Activated naive CD4-positive, alpha-beta T cell treated with anti-CD3 and anti-CD28 coated beads for 36 hours (primary cell): ENCODE measurements at regions not wholly inside any gene's neighbourhood (a gene's known extent, or its start where the extent isn't known, plus 50 kb on each side); places are given as distances from the start of the nearest gene placed in this dataset.

Experiments used
- CTCF ChIA-PET: fragments of 350-600 bp; sonication (Branson Sonifier 250); formaldehyde crosslinking; loops from one replicate; lab custom pipeline; 2021; ENCODE audit warnings: antibody characterized with exemption; lab: Charles Lee
- DNase-seq: peaks from one replicate; pipeline ENCODE4 v3.0.0-alpha.2; 2020
- H3K27ac Mint-ChIP-seq: one replicate; pipeline ENCODE4 v1.8.0; 2021; ENCODE audit warnings: mild to moderate bottlenecking, mixed read lengths
- H3K27me3 Mint-ChIP-seq: one replicate; pipeline ENCODE4 v1.8.0; 2021; ENCODE audit warnings: low read depth, mixed read lengths
- H3K36me3 Mint-ChIP-seq: one replicate; pipeline ENCODE4 v1.8.0; 2021; ENCODE audit warnings: low read depth, mixed read lengths
- H3K4me1 Mint-ChIP-seq: one replicate; pipeline ENCODE4 v1.8.0; 2021; ENCODE audit warnings: low read depth, mixed read lengths
- H3K4me3 Mint-ChIP-seq: one replicate; pipeline ENCODE4 v1.8.0; 2021; ENCODE audit warnings: mild to moderate bottlenecking, moderate library complexity, mixed read lengths
- H3K9me3 Mint-ChIP-seq: one replicate; pipeline ENCODE4 v1.8.0; 2021; ENCODE audit warnings: mixed read lengths
- intact Hi-C: fragments of 100-400 bp; cut with micrococcal nuclease; formaldehyde crosslinking; loops from one replicate; pipeline ENCODE4 v1.15.1; 2023

DNA sequence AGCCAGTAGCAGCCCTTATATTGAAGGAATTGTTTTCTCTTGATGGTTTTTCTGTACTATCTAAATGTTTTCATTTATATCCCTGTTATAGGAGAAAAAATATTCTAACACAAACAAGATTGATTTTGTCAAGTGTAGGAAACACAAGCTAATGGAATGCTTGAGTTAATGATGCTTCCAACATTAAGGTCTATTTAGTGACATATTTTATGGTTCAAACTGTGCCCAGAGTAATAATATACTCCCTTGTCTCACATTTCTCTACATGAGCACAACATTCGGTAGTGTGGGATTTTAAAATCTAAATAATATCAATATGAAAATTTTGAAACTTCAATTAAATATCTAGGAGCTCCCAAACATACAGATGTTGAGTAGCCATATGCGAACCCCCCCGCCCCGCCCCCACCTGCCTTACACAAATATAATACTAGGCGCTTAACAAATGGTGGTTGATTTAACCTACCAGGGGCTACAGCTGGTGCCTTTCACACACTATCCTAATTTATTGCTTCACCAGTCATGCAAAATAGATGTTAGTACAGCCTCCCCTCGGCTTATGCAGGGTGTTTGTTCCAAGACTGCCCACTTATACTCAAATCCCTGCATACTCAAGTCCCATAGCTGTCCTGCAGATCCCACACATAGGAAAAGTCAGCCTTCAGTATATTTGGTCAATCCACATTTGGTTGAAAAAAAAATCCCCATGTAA lies 124.1 kb upstream of the ACO1 start:
- Mint-ChIP-seq H3K4me3 (no peak overlapping the region), H3K27me3 (peaks cover 6% of the 10 kb centered on the region), H3K36me3 (no peaks in the 10 kb centered on the region), H3K4me1 (no peaks in the 10 kb centered on the region), H3K9me3 (peaks cover 2% of the 10 kb centered on the region), H3K27ac (no peak overlapping the region)
- no peak for DNase-seq
- CTCF ChIA-PET = no interaction called here
- intact Hi-C loops = no loop called here

DNA sequence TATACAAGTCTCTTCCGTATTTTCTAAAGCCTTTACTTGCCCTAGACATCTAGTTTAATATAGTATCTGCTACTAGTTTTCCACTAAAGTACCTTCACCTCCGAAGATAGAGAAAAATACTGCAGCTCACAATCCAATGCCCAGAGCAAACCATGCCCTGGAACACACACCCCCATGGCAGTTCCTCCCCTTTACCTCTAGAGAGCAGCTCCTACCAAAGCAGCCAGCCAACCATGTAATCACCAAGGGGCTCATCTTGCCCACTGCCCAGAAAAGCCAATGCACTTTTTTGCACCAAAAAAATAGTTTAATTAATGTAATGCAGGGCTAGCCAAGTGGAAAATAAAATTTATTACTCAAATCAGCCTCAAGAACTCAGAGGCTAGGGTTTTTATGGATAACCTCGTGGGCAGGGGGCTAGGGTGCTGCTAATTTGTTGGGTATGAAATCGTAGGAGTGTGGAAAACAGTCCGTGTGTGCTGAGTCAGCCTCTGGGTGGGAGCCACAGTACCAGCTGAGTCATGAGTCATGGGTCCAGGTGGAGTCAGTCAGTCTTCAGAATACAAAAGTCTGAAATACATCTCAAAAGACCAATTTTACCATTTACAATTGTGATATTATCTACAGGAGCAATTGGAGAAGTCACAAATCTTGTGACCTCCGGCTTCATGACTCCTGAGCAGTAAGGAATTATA lies 120.1 kb upstream of the ACO1 start:
- Mint-ChIP-seq H3K4me1 (no peaks in the 10 kb centered on the region), H3K9me3 (peaks cover 2% of the 10 kb centered on the region), H3K4me3 (no peak overlapping the region), H3K27me3 (peaks cover 8% of the 10 kb centered on the region), H3K36me3 (no peaks in the 10 kb centered on the region), H3K27ac (no peak overlapping the region)
- intact Hi-C loops = no loop called here
- no peak for DNase-seq
- CTCF ChIA-PET = no interaction called here

DNA sequence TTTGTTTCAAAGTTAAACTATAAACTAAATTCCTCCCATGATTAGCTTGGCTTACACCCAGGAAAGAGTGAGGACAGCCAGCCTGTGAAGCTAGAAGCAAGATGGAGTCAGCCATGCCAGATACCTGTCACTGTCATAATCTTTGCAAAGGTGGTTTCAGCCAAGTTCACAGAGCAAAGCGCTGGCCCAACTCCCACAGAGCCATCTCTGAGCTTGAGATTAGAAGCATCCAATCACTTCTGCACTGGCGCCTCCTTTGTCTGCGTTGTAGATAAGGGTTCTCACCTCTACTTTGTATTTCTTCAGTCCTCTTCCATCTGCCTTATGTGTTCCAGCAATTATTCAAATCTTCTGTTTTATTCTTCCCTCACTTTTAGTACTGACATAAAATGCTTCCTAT lies 119.4 kb upstream of the ACO1 start:
- no peak overlapping the region for H3K27ac Mint-ChIP-seq
- no peak overlapping the region for H3K4me3 Mint-ChIP-seq
- DNase-seq = no peak
- intact Hi-C loops = no loop called here
- CTCF ChIA-PET = no interaction called here
- no peaks in the 10 kb centered on the region for H3K4me1 Mint-ChIP-seq
- H3K27me3 Mint-ChIP-seq = peaks cover 8% of the 10 kb centered on the region
- no peaks in the 10 kb centered on the region for H3K36me3 Mint-ChIP-seq
- peaks cover 2% of the 10 kb centered on the region for H3K9me3 Mint-ChIP-seq

DNA sequence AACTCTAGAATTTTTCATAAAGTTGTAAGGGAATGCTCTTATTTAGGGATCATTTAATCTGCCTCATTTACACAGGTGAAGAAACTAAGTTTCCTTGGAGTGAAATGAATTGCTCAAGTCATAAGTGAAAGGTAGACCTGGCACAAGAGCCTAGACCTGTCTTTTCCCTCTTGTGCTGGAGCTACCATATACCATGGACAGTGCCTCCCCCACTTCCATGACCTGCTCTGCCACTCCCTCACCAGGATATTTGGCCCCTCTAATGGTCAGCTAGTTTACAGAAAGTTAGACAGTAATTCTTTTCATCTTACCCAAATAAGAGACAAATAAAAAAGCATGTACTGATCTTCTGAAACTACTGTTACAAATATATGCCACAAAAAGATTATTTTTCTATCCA lies 105.5 kb upstream of the ACO1 start:
- H3K36me3 Mint-ChIP-seq = no peaks in the 10 kb centered on the region
- H3K27me3 Mint-ChIP-seq = peaks cover 3% of the 10 kb centered on the region
- H3K4me1 Mint-ChIP-seq = no peaks in the 10 kb centered on the region
- no peaks in the 10 kb centered on the region for H3K9me3 Mint-ChIP-seq
- no peak overlapping the region for H3K4me3 Mint-ChIP-seq
- intact Hi-C loops = no loop called here
- CTCF ChIA-PET = interaction anchor here (0.7 kb wide), 1 partner anchor 27 kb away, joined by 3 read pairs; no protein-coding TSS in a partner anchor
- DNase-seq = no peak
- no peak overlapping the region for H3K27ac Mint-ChIP-seq

DNA sequence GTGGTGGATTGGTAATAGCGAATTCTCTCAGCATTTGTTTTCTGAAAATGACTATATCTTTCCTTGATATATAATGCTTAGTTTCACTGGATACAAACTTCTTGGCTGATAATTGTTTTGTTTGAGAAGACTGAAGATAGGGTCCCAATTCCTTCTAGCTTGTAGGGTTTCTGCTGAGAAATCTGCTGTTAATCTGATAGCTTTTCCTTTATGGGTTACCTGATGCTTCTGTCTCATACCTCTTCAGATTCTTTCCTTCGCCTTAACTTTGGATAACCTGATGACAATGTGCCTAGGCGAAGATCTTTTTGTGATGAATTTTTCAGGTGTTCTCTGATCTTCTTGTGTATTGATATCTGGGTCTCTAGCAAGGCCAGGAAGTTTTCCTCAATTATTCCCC lies 94.7 kb upstream of the ACO1 start:
- Mint-ChIP-seq H3K27ac (no peak overlapping the region), H3K27me3 (peaks cover 25% of the 10 kb centered on the region), H3K4me3 (no peak overlapping the region), H3K36me3 (no peaks in the 10 kb centered on the region), H3K4me1 (no peaks in the 10 kb centered on the region), H3K9me3 (no peaks in the 10 kb centered on the region)
- intact Hi-C loops = no loop called here
- CTCF ChIA-PET = no interaction called here
- no peak for DNase-seq

DNA sequence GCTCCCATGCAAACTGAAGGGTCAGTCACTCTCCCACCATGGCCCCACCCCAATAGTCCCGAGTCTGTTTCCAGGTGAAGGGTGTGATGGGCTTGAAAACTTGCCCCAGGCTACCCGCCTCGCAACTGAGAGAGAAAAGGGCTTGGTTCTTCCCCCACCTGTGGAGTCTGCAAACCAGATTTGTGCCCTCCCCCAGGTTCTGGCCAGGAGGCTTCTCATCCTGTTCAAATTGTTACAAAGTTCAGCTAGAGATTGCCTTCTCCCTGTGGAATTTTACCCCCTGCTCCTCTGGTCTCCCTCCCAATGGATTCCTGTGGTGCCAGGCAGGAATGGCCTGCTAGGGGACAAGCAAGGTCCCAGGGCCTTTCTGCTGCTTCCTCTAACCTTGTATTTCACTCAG lies 93.1 kb upstream of the ACO1 start:
- CTCF ChIA-PET = no interaction called here
- Mint-ChIP-seq H3K27me3 (peaks cover 25% of the 10 kb centered on the region), H3K4me1 (no peaks in the 10 kb centered on the region), H3K27ac (no peak overlapping the region), H3K9me3 (no peaks in the 10 kb centered on the region), H3K4me3 (no peak overlapping the region), H3K36me3 (no peaks in the 10 kb centered on the region)
- intact Hi-C loops = no loop called here
- DNase-seq = no peak

DNA sequence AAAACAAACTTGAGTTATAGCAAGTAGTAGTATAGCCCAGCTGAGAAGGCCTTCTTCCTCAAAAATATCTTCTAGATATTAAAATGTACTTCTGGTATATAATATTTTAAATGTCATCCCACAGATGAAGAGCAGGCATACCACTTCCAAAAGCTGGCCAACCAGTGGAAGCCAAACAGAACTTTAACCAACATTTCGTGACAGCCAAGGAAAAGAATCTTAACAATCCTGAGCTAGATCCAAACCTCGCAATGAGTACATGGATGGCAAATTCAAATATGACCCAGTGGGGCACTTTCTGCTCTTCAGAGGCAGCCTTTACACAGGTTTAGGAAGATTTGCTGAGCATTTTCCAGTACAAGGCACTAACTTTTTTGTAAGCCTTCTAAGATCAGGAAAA lies 91.8 kb upstream of the ACO1 start:
- Mint-ChIP-seq H3K27ac (no peak overlapping the region), H3K36me3 (no peaks in the 10 kb centered on the region), H3K4me1 (no peaks in the 10 kb centered on the region), H3K27me3 (peaks cover 30% of the 10 kb centered on the region), H3K9me3 (no peaks in the 10 kb centered on the region), H3K4me3 (no peak overlapping the region)
- CTCF ChIA-PET = no interaction called here
- intact Hi-C loops = no loop called here
- DNase-seq = no peak

DNA sequence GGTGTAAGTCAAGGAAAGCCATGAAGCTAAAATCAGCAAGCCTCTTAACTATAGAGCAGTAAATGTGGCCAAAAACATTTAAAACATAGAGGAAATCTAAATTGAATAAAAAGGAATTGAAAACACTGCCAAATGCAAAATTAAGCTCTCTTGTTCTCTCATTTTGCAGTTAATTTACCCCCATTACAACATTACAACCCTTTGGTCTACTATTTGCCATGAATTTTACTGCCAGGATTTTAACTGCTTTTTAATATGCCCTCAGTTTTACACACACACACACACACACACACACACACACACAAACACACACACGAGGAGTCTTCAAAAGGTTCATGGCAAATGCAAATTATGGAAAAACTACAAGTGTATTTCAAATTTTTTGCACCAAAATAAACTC lies 91.4 kb upstream of the ACO1 start:
- no peak overlapping the region for H3K4me3 Mint-ChIP-seq
- no peaks in the 10 kb centered on the region for H3K4me1 Mint-ChIP-seq
- H3K27me3 Mint-ChIP-seq = peaks cover 34% of the 10 kb centered on the region
- DNase-seq = no peak
- intact Hi-C loops = no loop called here
- no peak overlapping the region for H3K27ac Mint-ChIP-seq
- H3K9me3 Mint-ChIP-seq = no peaks in the 10 kb centered on the region
- no peaks in the 10 kb centered on the region for H3K36me3 Mint-ChIP-seq
- CTCF ChIA-PET = no interaction called here

DNA sequence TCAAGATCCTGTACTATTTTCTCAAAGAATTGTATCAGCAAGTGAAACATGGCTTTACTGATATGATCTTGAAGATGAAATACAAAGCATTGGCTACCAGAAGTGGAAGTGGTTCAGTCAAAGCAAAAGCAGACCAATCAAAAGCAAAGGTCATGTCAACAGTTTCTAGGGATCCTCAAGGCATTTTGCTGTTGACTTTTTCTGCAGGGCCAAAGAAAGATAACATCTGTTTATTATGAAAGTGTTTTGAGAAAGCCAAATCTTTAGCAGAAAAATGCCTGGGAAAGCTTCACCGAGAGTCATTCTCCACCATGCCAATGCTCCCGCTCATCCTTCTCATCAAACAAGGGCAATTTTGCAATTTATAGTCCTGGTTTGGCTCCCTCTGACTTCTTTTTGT lies 90.3 kb upstream of the ACO1 start:
- CTCF ChIA-PET = no interaction called here
- DNase-seq = no peak
- no peaks in the 10 kb centered on the region for H3K9me3 Mint-ChIP-seq
- H3K4me1 Mint-ChIP-seq = no peaks in the 10 kb centered on the region
- intact Hi-C loops = no loop called here
- H3K36me3 Mint-ChIP-seq = no peaks in the 10 kb centered on the region
- H3K27me3 Mint-ChIP-seq = peaks cover 36% of the 10 kb centered on the region
- H3K4me3 Mint-ChIP-seq = no peak overlapping the region
- H3K27ac Mint-ChIP-seq = no peak overlapping the region

DNA sequence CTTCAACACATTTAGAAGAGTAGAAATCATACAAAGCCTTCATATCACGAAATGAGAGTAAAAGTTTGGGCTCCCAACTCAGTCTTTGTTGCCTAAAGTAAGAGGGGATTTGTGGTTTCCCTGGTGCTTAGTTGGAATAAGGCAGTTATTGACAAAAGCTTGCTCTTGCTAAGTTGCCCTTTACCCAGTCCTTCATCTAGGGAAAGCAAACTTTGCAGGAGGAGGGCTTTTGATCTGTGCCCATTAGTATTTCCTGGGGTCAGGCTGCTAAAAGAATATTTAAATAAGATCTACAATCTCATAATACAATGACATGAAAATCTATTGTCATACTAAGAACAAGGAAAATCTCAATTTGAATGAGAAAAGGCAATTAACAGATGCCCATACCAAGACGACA lies 84.1 kb upstream of the ACO1 start:
- Mint-ChIP-seq H3K4me3 (no peak overlapping the region), H3K27ac (no peak overlapping the region), H3K27me3 (peaks cover 15% of the 10 kb centered on the region), H3K36me3 (no peaks in the 10 kb centered on the region), H3K4me1 (no peaks in the 10 kb centered on the region), H3K9me3 (no peaks in the 10 kb centered on the region)
- DNase-seq = no peak
- intact Hi-C loops = no loop called here
- CTCF ChIA-PET = no interaction called here

DNA sequence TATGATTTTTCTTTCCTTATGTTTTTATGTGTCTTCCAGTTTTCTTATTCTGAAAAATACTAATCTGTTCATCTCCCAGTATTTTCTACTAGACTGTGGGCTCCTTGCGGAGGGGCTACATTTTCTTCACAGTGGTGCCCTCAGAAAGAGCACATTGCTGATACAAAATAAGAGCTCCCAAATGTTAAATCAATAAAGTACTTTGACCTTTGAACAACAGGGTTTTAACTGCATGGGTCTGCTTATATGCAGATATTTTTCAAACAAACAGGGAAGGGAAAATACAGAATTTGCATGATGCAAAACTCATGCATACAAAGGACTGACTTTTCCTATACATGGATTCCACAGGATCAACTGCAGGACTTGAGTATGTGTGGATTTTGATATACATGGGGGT lies 79.9 kb upstream of the ACO1 start:
- no peaks in the 10 kb centered on the region for H3K4me1 Mint-ChIP-seq
- peaks cover 6% of the 10 kb centered on the region for H3K9me3 Mint-ChIP-seq
- DNase-seq = no peak
- CTCF ChIA-PET = no interaction called here
- no peaks in the 10 kb centered on the region for H3K36me3 Mint-ChIP-seq
- H3K4me3 Mint-ChIP-seq = no peak overlapping the region
- H3K27me3 Mint-ChIP-seq = peaks cover 10% of the 10 kb centered on the region
- H3K27ac Mint-ChIP-seq = no peak overlapping the region
- intact Hi-C loops = no loop called here

DNA sequence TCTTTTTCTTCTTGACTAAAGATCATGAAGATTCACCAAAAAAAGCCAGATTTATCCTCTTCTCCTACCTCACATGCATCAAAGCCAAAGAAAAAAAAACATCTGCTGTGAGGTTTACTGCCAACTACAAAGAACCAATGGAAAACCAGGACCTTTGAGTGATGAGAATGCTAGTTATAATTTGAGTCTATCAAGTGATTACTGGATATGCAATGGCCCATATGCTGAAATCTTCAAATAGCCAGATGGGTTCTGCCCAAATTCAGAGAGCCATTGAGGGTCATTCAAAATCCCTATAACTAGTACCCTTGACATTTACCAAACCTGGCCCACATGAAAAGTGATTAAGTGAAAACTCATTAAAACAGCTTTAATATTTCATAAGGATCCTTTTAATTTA lies 78.4 kb upstream of the ACO1 start:
- Mint-ChIP-seq H3K4me3 (no peak overlapping the region), H3K9me3 (peaks cover 6% of the 10 kb centered on the region), H3K36me3 (no peaks in the 10 kb centered on the region), H3K4me1 (no peaks in the 10 kb centered on the region), H3K27ac (no peak overlapping the region), H3K27me3 (peaks cover 10% of the 10 kb centered on the region)
- DNase-seq = no peak
- CTCF ChIA-PET = no interaction called here
- intact Hi-C loops = no loop called here

DNA sequence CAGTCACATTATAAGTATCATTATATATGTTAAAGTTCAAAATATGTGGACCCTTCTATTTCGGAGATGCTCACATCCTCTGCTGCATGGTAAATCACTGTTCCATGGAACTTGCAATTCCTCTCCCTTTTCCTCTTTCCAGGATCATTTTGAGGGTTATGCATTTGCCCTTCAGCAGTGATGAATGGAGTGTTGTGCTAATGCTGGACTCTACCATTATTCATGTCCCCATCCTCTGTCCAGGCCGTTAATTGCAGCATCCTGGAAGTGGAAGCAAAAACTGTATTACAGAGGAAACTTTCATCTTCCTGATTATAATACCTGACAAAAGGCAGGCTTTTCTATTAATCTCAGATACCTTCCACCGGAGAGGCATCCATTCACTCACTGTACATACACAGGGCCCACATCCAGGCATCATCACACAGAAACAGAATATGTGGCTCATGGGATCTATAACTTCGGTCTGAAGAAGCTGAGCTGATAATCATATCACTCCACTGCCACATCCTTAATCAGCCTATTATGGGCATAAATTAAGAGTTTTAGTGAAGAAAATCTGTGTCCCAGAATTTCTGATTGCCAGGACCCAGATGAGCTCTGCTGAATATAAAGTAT lies 65.0 kb upstream of the ACO1 start:
- no peak for DNase-seq
- no peaks in the 10 kb centered on the region for H3K36me3 Mint-ChIP-seq
- no peak overlapping the region for H3K4me3 Mint-ChIP-seq
- H3K27ac Mint-ChIP-seq = no peak overlapping the region
- H3K27me3 Mint-ChIP-seq = peaks cover 7% of the 10 kb centered on the region
- intact Hi-C loops = no loop called here
- peaks cover 8% of the 10 kb centered on the region for H3K9me3 Mint-ChIP-seq
- H3K4me1 Mint-ChIP-seq = no peaks in the 10 kb centered on the region
- CTCF ChIA-PET = no interaction called here
